ENCODE measurements at regions not wholly inside any gene's neighbourhood (a gene's known extent, or its start where the extent isn't known, plus 50 kb on each side); places are given as distances from the start of the nearest gene placed in this dataset.
"Not testable (repeated sequence)": the region's sequence is repeated elsewhere in the genome, so short reads cannot be mapped to it uniquely, and the experiment has no call there.

GRCh38 chr3:29182828-29183227, 98.0 kb upstream of the RBMS3 start:
- not testable (repeated sequence) for TF ChIP-seq EZH2 (IDR thresholded peaks at IDR 0.05); POLR2AphosphoS5 (IDR thresholded peaks at IDR 0.05; ENCODE audit: borderline replicate concordance, low read depth, low read length); FOXP2 (optimal IDR thresholded peaks at IDR 0.05; ENCODE audit: control extremely low read depth, extremely low read length, insufficient read depth)

All from SK-N-MC (cell line).